Bronchial epithelial cell (primary cell): ENCODE measurements at regions not wholly inside any gene's neighbourhood (a gene's known extent, or its start where the extent isn't known, plus 50 kb on each side); places are given as distances from the start of the nearest gene placed in this dataset.

Experiments
- DNase-seq: peaks from one replicate; pipeline ENCODE4 v3.0.0-alpha.2; 2010; ENCODE audit warnings: low read depth
- FAIRE-seq: peaks from 2 replicates; lab custom pipeline; 2011; peaks lifted over from hg19 to GRCh38; lab: Jason Lieb, UNC
- H3K27me3 ChIP-seq: 2 replicates; pipeline ENCODE4 v1.5.1; 2011; ENCODE audit warnings: low read length; ENCODE audit not compliant: control insufficient read depth, insufficient read depth
- H3K36me3 ChIP-seq: 2 replicates; pipeline ENCODE4 v1.5.1; 2011; ENCODE audit warnings: low read length; ENCODE audit not compliant: control insufficient read depth, insufficient read depth
- H3K4me3 ChIP-seq: 2 replicates; pipeline ENCODE4 v1.5.1; 2011; ENCODE audit warnings: mild to moderate bottlenecking, low read depth, low read length, control low read depth
- TF ChIP-seq, protein P1 (sequence below): IDR thresholded peaks from 2 replicates; pipeline ENCODE4 v1.5.1; 2011; ENCODE audit warnings: mild to moderate bottlenecking, moderate library complexity, low read length, control low read depth, inconsistent platforms; ENCODE audit not compliant: insufficient read depth, severe bottlenecking

DNA sequence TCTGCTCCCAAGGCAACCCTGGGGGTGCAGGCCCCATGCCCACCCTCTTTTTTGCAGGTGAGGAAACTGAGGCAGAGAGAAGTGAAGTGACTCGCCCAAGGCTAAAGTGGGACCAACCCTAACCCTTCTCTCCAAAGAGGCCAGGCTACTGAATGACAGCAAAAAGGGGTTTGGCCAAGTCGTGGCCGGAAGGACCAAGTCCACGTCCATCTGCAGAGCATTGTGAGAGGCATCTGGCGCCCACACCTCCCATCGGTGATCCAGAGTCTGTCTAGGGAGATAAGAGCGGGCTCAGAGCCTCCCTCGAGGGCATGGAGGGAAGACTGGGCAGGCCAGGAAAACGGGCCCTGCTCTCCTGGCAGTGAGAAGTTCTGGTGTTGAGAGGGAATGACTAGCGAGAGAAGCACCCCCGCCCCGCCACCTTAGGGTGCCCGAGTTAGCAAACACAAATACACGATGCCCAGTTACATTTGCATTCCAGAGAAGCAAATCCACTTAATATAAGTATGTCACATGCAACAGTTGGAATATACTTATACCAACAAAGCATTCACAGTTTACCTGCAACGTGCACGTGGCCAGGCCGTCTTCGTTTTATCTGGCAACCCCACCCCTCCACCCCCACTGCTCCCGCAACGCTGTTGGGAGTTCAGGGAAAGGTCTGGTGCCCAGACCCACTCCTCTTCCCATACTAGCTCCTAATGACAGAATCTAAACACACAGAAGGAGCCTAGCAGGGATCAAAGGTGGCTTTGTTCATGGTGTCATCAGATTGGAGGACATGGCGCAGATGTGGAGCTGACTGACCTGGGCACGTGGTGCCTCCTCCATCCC is 124.9 kb downstream of the OAT start:
- TF ChIP-seq, protein P1, sequence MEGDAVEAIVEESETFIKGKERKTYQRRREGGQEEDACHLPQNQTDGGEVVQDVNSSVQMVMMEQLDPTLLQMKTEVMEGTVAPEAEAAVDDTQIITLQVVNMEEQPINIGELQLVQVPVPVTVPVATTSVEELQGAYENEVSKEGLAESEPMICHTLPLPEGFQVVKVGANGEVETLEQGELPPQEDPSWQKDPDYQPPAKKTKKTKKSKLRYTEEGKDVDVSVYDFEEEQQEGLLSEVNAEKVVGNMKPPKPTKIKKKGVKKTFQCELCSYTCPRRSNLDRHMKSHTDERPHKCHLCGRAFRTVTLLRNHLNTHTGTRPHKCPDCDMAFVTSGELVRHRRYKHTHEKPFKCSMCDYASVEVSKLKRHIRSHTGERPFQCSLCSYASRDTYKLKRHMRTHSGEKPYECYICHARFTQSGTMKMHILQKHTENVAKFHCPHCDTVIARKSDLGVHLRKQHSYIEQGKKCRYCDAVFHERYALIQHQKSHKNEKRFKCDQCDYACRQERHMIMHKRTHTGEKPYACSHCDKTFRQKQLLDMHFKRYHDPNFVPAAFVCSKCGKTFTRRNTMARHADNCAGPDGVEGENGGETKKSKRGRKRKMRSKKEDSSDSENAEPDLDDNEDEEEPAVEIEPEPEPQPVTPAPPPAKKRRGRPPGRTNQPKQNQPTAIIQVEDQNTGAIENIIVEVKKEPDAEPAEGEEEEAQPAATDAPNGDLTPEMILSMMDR: no peak
- FAIRE-seq (no peak), DNase-seq (no peak)
- peaks cover 7% of the 10 kb centered on the region for H3K27me3 ChIP-seq
- H3K36me3 ChIP-seq: no peaks in the 10 kb centered on the region
- H3K4me3 ChIP-seq: no peak overlapping the region

DNA sequence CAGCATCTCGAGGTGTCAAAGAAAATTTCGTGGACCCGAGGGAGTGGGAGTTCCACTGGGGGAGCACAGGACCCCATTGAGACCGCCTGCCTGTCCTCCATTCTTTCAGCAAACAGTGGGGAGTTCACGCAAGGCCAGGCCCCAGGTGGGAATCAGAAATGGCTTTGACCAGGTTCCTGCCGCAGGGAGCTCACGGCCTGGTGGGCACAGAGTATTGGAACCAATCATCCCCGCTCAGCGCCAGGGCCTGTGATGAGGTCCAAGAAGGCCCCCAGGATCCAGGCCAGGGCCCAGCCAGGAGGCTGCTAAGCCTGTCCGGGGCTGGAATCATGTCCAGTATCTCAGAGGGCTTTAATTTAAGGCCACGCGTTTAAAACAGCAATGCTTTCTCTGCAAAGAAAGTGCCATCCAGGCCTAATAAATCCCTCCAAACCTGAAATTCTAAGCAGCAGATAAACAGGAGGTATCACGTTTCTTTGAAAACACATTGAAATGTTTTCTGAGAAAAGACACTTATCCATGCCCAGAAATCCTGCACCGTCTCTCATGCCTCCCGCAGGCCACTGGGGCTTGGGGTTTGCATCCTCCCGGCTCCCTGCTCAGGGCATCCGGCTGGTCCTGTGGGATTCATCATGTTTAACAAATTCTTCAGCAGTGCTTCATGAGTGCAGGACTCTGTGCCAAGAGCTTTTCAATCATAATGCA is 125.7 kb downstream of the OAT start:
- FAIRE-seq: no peak
- H3K27me3 ChIP-seq: peaks cover 7% of the 10 kb centered on the region
- H3K4me3 ChIP-seq: no peak overlapping the region
- DNase-seq: no peak
- no peaks in the 10 kb centered on the region for H3K36me3 ChIP-seq
- TF ChIP-seq, protein P1: no peak

DNA sequence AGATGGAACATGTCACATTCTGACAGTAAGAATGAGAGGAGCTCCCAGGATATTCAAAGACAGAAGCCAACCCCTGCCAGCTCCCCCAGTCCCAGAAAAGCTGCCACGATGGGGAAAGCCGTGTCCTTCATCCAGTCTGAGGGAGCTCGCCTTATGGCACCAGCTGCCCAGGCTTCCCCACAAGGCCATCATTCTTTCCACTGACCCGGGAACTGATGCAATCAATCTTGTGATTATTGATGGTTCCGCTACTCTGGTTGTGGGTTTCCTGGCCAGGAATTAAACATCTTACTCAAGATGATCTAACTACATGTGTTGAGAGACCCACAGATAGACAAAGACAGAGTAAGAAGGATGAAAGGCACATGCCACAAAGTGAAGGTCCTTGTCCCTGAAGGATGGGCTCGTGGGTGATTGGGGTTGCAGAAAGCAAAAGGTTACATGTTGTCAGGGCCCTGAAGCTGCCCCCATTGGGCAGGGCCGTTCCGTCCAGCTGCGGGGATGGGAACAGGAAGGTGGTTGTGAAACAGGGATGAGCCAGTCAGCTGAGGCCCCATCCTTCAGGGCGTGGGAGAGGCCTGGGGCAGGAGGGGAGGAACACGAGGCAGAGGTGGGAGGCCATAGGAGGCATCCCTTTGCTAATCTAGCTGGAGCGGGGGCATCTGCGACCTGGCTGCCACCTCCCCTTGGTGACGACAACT is 127.6 kb downstream of the OAT start:
- Histone ChIP-seq H3K36me3 (no peaks in the 10 kb centered on the region), H3K4me3 (no peak overlapping the region), H3K27me3 (peaks cover 4% of the 10 kb centered on the region)
- FAIRE-seq (no peak), DNase-seq (no peak)
- TF ChIP-seq, protein P1: no peak

DNA sequence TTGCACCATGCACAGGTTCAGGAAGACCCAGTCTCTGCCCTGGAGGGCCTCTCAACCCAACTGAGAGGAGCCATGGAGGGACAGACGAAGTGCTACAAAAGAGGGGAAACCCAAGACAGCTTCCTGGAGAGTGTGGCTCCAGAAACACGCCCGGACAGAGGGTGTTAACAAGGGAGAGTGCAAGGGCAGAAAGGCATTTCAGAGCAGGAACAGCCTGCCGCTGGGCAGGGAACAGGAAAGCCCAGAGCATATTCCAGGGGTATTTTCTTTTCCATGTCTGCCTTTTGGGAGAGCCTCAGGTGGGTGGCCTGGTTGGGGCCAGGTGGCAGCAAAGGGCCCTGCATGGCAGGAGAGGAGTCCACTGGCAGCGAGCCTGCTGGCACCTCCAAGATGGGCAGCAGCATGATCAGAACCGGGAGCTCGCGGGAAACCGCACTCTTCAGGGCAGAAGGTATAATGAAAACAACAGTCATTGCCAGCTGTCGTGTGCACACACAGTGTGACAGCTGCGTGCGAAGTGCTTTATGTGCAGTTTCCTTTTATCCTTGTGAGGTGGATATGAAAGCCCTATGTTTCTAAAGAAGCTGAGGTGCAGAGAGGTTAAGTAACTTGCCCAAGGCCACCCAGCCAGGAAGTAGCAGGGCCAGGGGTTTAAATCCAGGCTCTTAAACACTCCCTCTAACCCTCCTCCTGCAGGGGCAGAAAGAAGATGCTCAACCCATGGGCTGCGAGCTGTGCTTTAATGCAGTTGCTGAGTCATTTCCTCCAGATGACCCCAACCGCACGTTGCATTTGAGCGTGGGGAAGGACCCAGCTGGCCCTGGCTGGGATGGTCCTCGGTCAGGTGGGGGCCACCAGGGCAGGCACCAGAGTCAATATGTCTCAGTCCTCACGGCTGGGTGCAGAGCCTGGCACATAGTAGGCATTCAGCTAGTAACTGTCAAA is 128.6 kb downstream of the OAT start:
- H3K4me3 ChIP-seq: no peak overlapping the region
- TF ChIP-seq, protein P1: no peak
- H3K27me3 ChIP-seq: peaks cover 4% of the 10 kb centered on the region
- no peaks in the 10 kb centered on the region for H3K36me3 ChIP-seq
- no peak for FAIRE-seq
- no peak for DNase-seq
